K562 (cell line): ENCODE measurements at regions not wholly inside any gene's neighbourhood (a gene's known extent, or its start where the extent isn't known, plus 50 kb on each side); places are given as distances from the start of the nearest gene placed in this dataset.

Experiments
- RCOR1 ChIP-seq, 2 experiments: IDR thresholded peaks; 2 replicates each; pipeline ENCODE4 v1.6.1; 2012; ENCODE audit warnings: low read depth in 2 of 2, low read length in 2 of 2, borderline replicate concordance in 1 of 2, improper control_type of control experiment in 1 of 2
- TF ChIP-seq, protein P1 (sequence below), 3 experiments: IDR thresholded peaks in 2 of 3; conservative IDR thresholded peaks in 1 of 3; 2 replicates each; pipeline ENCODE4 v1.5.1; 2011 to 2012; ENCODE audit warnings: low read length in 3 of 3, mild to moderate bottlenecking in 3 of 3, control low read depth in 2 of 3, improper control_type of control experiment in 1 of 3, inconsistent platforms in 1 of 3, low read depth in 1 of 3, mixed read lengths in 1 of 3, moderate library complexity in 1 of 3; ENCODE audit not compliant: insufficient read depth in 2 of 3

DNA sequence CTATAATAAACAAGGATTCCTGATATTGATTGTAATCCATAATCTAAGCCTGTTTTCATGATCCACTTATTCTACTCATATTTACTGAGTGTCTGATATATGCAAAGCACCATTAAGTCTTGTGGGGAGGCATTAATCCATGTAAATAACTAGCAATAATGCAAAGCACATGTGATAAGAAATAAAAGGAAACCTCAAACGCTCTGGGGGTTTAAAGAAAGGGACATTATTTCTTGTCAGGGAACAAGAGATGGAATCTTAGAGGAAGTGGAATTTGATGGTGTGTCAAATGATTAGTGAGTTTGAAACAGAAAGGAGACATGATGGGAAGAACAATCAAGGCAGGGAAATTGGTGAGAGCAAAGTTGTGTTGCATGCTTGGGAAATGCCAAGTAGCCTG is 57.4 kb upstream of the FLT1 start:
- TF ChIP-seq, protein P1, sequence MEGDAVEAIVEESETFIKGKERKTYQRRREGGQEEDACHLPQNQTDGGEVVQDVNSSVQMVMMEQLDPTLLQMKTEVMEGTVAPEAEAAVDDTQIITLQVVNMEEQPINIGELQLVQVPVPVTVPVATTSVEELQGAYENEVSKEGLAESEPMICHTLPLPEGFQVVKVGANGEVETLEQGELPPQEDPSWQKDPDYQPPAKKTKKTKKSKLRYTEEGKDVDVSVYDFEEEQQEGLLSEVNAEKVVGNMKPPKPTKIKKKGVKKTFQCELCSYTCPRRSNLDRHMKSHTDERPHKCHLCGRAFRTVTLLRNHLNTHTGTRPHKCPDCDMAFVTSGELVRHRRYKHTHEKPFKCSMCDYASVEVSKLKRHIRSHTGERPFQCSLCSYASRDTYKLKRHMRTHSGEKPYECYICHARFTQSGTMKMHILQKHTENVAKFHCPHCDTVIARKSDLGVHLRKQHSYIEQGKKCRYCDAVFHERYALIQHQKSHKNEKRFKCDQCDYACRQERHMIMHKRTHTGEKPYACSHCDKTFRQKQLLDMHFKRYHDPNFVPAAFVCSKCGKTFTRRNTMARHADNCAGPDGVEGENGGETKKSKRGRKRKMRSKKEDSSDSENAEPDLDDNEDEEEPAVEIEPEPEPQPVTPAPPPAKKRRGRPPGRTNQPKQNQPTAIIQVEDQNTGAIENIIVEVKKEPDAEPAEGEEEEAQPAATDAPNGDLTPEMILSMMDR (IDR thresholded peaks at IDR 0.05 in 2 of 3, conservative IDR thresholded peaks at IDR 0.05 in 1 of 3; ENCODE audit: insufficient read depth in 2 of 3, low read depth in 1 of 3, low read length in 3 of 3) = no peak
- TF ChIP-seq RCOR1 (IDR thresholded peaks at IDR 0.05; ENCODE audit: borderline replicate concordance in 1 of 2, low read depth in 2 of 2, low read length in 2 of 2) = no peak
